HepG2 (cell line): ENCODE measurements at regions not wholly inside any gene's neighbourhood (a gene's known extent, or its start where the extent isn't known, plus 50 kb on each side); places are given as distances from the start of the nearest gene placed in this dataset.

ENCODE experiments used
- CCDC6 ChIP-seq: sonication (generic); formaldehyde crosslinking; IDR thresholded peaks from 2 replicates; pipeline ENCODE4 v1.8.1; 2022; ENCODE audit warnings: mild to moderate bottlenecking, missing genetic modification reagents, moderate library complexity
- IKZF1 ChIP-seq: fragments of 450-650 bp; IDR thresholded peaks from 2 replicates; pipeline ENCODE4 v1.7.1; 2016
- MAFK ChIP-seq, 2 experiments: IDR thresholded peaks in 1 of 2; conservative IDR thresholded peaks in 1 of 2; 2 replicates each; pipeline ENCODE4 v1.6.1; 2011; ENCODE audit warnings: improper control_type of control experiment in 2 of 2, low read length in 2 of 2
- MAZ ChIP-seq, 2 experiments: sonication (generic) in 1 of 2; formaldehyde crosslinking in 1 of 2; IDR thresholded peaks; 2 replicates each; pipeline versions ENCODE4 v1.5.0 to v1.6.1; 2012 to 2020; ENCODE audit warnings: low read depth in 2 of 2, mild to moderate bottlenecking in 2 of 2, borderline replicate concordance in 1 of 2, improper control_type of control experiment in 1 of 2, low read length in 1 of 2, missing genetic modification reagents in 1 of 2, moderate library complexity in 1 of 2
- POLR2AphosphoS2 ChIP-seq: IDR thresholded peaks from 2 replicates; pipeline ENCODE4 v1.6.1; 2011; ENCODE audit warnings: low read depth, low read length, improper control_type of control experiment
- RFXAP ChIP-seq: sonication (generic); formaldehyde crosslinking; IDR thresholded peaks from 2 replicates; pipeline ENCODE4 v1.4.0; 2020; ENCODE audit warnings: missing genetic modification reagents, borderline replicate concordance
- ZNF225 ChIP-seq: sonication (generic); formaldehyde crosslinking; IDR thresholded peaks from 2 replicates; pipeline ENCODE4 v1.4.0; 2020; ENCODE audit warnings: mild to moderate bottlenecking, missing genetic modification reagents
- ZNF230 ChIP-seq: sonication (generic); formaldehyde crosslinking; IDR thresholded peaks from 2 replicates; pipeline ENCODE4 v1.4.0; 2020; ENCODE audit warnings: mild to moderate bottlenecking, missing genetic modification reagents
- ZNF430 ChIP-seq: sonication (generic); formaldehyde crosslinking; IDR thresholded peaks from 2 replicates; pipeline ENCODE4 v1.9.0; 2021; ENCODE audit warnings: mild to moderate bottlenecking, missing genetic modification reagents
- ZNF501 ChIP-seq: sonication (generic); formaldehyde crosslinking; IDR thresholded peaks from 2 replicates; pipeline ENCODE4 v1.5.1; 2020; ENCODE audit warnings: mild to moderate bottlenecking, moderate library complexity, missing genetic modification reagents
- TF ChIP-seq, protein P1 (sequence below): sonication (generic); formaldehyde crosslinking; IDR thresholded peaks from 2 replicates; pipeline ENCODE4 v1.4.0; 2020; ENCODE audit warnings: missing genetic modification reagents, mild to moderate bottlenecking, borderline replicate concordance
- TF ChIP-seq, protein P2 (sequence below): IDR thresholded peaks from 2 replicates; pipeline ENCODE4 v1.6.1; 2016; ENCODE audit warnings: control low read depth
- TF ChIP-seq, protein P3 (sequence below): sonication (generic); formaldehyde crosslinking; IDR thresholded peaks from 2 replicates; pipeline ENCODE4 v1.4.0; 2020; ENCODE audit warnings: missing genetic modification reagents
- TF ChIP-seq, protein P4 (sequence below): sonication (generic); formaldehyde crosslinking; IDR thresholded peaks from 2 replicates; pipeline ENCODE4 v1.5.0; 2020; ENCODE audit warnings: missing genetic modification reagents
- TF ChIP-seq, protein P5 (sequence below): IDR thresholded peaks from 2 replicates; pipeline ENCODE4 v1.4.0; 2020; ENCODE audit warnings: mild to moderate bottlenecking, missing genetic modification reagents
- TF ChIP-seq, protein P6 (sequence below): sonication (generic); formaldehyde crosslinking; IDR thresholded peaks from 2 replicates; pipeline ENCODE4 v1.4.0; 2020; ENCODE audit warnings: mild to moderate bottlenecking, missing genetic modification reagents

DNA sequence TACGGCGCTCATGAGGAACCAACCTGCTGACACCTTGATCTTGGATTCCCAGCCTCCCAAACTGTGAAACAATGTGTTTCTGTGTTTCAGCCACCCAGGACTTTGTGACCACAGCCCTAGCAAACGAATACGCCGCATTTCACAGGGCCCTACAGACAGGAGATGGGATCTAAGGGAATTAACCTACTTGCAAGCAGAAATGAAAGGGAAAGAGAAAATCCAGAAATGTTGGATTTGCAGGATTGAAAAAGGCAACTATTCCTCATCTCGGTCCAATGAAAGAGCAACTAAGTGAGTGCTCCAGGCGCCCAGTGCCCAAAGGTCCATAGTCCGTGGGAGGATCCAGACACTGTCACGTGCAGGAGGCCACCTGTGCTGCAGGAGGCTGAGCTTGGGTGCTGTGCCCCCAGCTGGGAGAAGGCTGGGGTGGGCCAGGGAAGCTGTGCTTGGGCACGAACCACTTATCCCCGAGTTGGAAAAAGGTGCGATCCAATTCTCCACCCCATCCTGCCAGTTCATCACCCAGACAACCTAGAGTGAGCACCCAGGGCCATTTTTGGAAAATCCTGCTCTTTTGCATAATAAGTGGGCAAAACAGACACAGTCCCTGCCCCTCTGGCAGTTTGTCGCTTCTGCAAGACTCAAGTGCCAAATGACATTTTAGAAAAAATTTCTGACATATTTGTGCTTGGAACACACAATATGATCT is 177.9 kb downstream of the C9orf50 start (continued):
- TF ChIP-seq, protein P1, sequence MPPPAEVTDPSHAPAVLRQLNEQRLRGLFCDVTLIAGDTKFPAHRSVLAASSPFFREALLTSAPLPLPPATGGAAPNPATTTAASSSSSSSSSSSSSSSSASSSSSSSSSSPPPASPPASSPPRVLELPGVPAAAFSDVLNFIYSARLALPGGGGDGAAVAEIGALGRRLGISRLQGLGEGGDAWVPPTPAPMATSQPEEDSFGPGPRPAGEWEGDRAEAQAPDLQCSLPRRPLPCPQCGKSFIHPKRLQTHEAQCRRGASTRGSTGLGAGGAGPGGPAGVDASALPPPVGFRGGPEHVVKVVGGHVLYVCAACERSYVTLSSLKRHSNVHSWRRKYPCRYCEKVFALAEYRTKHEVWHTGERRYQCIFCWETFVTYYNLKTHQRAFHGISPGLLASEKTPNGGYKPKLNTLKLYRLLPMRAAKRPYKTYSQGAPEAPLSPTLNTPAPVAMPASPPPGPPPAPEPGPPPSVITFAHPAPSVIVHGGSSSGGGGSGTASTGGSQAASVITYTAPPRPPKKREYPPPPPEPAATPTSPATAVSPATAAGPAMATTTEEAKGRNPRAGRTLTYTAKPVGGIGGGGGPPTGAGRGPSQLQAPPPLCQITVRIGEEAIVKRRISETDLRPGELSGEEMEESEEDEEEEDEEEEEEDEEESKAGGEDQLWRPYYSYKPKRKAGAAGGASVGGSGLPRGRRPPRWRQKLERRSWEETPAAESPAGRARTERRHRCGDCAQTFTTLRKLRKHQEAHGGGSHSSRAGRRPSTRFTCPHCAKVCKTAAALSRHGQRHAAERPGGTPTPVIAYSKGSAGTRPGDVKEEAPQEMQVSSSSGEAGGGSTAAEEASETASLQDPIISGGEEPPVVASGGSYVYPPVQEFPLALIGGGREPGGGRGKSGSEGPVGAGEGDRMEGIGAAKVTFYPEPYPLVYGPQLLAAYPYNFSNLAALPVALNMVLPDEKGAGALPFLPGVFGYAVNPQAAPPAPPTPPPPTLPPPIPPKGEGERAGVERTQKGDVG, result 0 out of 2 replicates have a peak, but pooled peaks have one; percentile 66
- TF ChIP-seq ZNF225 (CRISPR knock-in tag) (peak; percentile 65; the same call in 1 of the 2 replicates), IKZF1 (no peak), ZNF430 (0 out of 2 replicates have a peak, but pooled peaks have one; percentile 42), POLR2AphosphoS2 (no peak), ZNF501 (CRISPR knock-in tag) (peak; percentile 77; the same call in 1 of the 2 replicates), MAZ (IDR thresholded peaks at IDR 0.05; ENCODE audit: borderline replicate concordance, low read depth, low read length) (no peak), MAZ (CRISPR knock-in tag; IDR thresholded peaks at IDR 0.05; ENCODE audit: low read depth) (peak; percentile 70; the same call in 1 of the 2 replicates), ZNF230 (CRISPR knock-in tag) (no peak), RFXAP (0 out of 2 replicates have a peak, but pooled peaks have one; percentile 47), MAFK (conservative IDR thresholded peaks at IDR 0.05 in 1 of 2, IDR thresholded peaks at IDR 0.05 in 1 of 2; ENCODE audit: low read length in 2 of 2) (no peak), CCDC6 (CRISPR knock-in tag) (peak; percentile 39; the same call in 1 of the 2 replicates)
- TF ChIP-seq, protein P2, sequence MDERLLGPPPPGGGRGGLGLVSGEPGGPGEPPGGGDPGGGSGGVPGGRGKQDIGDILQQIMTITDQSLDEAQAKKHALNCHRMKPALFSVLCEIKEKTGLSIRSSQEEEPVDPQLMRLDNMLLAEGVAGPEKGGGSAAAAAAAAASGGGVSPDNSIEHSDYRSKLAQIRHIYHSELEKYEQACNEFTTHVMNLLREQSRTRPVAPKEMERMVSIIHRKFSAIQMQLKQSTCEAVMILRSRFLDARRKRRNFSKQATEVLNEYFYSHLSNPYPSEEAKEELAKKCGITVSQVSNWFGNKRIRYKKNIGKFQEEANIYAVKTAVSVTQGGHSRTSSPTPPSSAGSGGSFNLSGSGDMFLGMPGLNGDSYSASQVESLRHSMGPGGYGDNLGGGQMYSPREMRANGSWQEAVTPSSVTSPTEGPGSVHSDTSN, result no peak
- TF ChIP-seq, protein P3, sequence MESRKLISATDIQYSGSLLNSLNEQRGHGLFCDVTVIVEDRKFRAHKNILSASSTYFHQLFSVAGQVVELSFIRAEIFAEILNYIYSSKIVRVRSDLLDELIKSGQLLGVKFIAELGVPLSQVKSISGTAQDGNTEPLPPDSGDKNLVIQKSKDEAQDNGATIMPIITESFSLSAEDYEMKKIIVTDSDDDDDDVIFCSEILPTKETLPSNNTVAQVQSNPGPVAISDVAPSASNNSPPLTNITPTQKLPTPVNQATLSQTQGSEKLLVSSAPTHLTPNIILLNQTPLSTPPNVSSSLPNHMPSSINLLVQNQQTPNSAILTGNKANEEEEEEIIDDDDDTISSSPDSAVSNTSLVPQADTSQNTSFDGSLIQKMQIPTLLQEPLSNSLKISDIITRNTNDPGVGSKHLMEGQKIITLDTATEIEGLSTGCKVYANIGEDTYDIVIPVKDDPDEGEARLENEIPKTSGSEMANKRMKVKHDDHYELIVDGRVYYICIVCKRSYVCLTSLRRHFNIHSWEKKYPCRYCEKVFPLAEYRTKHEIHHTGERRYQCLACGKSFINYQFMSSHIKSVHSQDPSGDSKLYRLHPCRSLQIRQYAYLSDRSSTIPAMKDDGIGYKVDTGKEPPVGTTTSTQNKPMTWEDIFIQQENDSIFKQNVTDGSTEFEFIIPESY (CRISPR knock-in tag), result no peak; the same call in 1 of the 2 replicates
- TF ChIP-seq, protein P4, sequence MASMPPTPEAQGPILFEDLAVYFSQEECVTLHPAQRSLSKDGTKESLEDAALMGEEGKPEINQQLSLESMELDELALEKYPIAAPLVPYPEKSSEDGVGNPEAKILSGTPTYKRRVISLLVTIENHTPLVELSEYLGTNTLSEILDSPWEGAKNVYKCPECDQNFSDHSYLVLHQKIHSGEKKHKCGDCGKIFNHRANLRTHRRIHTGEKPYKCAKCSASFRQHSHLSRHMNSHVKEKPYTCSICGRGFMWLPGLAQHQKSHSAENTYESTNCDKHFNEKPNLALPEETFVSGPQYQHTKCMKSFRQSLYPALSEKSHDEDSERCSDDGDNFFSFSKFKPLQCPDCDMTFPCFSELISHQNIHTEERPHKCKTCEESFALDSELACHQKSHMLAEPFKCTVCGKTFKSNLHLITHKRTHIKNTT (CRISPR knock-in tag), result no peak
- TF ChIP-seq, protein P5, sequence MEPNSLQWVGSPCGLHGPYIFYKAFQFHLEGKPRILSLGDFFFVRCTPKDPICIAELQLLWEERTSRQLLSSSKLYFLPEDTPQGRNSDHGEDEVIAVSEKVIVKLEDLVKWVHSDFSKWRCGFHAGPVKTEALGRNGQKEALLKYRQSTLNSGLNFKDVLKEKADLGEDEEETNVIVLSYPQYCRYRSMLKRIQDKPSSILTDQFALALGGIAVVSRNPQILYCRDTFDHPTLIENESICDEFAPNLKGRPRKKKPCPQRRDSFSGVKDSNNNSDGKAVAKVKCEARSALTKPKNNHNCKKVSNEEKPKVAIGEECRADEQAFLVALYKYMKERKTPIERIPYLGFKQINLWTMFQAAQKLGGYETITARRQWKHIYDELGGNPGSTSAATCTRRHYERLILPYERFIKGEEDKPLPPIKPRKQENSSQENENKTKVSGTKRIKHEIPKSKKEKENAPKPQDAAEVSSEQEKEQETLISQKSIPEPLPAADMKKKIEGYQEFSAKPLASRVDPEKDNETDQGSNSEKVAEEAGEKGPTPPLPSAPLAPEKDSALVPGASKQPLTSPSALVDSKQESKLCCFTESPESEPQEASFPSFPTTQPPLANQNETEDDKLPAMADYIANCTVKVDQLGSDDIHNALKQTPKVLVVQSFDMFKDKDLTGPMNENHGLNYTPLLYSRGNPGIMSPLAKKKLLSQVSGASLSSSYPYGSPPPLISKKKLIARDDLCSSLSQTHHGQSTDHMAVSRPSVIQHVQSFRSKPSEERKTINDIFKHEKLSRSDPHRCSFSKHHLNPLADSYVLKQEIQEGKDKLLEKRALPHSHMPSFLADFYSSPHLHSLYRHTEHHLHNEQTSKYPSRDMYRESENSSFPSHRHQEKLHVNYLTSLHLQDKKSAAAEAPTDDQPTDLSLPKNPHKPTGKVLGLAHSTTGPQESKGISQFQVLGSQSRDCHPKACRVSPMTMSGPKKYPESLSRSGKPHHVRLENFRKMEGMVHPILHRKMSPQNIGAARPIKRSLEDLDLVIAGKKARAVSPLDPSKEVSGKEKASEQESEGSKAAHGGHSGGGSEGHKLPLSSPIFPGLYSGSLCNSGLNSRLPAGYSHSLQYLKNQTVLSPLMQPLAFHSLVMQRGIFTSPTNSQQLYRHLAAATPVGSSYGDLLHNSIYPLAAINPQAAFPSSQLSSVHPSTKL (CRISPR knock-in tag), result peak; percentile 69; the same call in 1 of the 2 replicates
- TF ChIP-seq, protein P6, sequence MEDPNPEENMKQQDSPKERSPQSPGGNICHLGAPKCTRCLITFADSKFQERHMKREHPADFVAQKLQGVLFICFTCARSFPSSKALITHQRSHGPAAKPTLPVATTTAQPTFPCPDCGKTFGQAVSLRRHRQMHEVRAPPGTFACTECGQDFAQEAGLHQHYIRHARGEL (CRISPR knock-in tag), result peak; percentile 61; the same call in 1 of the 2 replicates
